ENCODE measurements at regions not wholly inside any gene's neighbourhood (a gene's known extent, or its start where the extent isn't known, plus 50 kb on each side); places are given as distances from the start of the nearest gene placed in this dataset.

DNA sequence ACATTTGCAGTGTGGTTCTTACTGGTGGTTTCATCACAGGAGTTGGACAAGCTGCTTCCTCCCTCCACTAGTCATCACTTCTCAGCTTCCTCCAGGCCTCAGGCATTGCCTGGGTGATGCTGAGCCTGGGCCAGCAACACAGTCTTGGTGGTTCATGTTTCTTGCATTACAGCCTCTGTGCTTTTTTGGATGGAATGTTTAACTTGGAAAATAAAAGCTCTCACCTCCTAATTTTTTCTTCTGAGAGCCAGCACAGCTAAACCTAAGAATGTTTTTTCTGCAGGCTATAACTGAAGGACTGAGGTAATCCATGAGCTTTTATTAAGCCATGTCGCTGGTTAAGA, 66.1 kb upstream of the RHOU start:
- TF ChIP-seq GATA2 (IDR thresholded peaks at IDR 0.05; ENCODE audit: low read depth, low read length) (no peak), GATA3 (IDR thresholded peaks at IDR 0.05; ENCODE audit: low read depth, low read length) (no peak)
